Suprapubic skin (tissue), 4 donors: ENCODE measurements at regions not wholly inside any gene's neighbourhood (a gene's known extent, or its start where the extent isn't known, plus 50 kb on each side); places are given as distances from the start of the nearest gene placed in this dataset.

Experiments used
- DNase-seq, 2 donors: peaks; one replicate each; pipeline ENCODE4 v3.0.0-alpha.2; 2019; ENCODE audit warnings: low spot score in 2 of 2
- H3K27ac ChIP-seq: fragments of 200-600 bp; sonication (generic); one replicate; pipeline ENCODE4 v1.5.1; 2019
- H3K27me3 ChIP-seq: fragments of 200-600 bp; sonication (generic); one replicate; pipeline ENCODE4 v1.5.1; 2019
- H3K36me3 ChIP-seq: fragments of 200-600 bp; sonication (generic); one replicate; pipeline ENCODE4 v1.5.1; 2019
- H3K4me1 ChIP-seq: fragments of 200-600 bp; sonication (generic); one replicate; pipeline ENCODE4 v1.5.1; 2019
- H3K4me3 ChIP-seq: fragments of 200-600 bp; sonication (generic); one replicate; pipeline ENCODE4 v1.5.1; 2019; ENCODE audit warnings: mild to moderate bottlenecking
- H3K9me3 ChIP-seq: fragments of 200-600 bp; sonication (generic); one replicate; pipeline ENCODE4 v1.5.1; 2019
- CTCF ChIP-seq, 2 donors: fragments of 200-600 bp in 1 of 2; fragments of 450-650 bp in 1 of 2; sonication (generic) in 1 of 2; IDR thresholded peaks; one replicate each; pipeline ENCODE4 v1.5.1; 2016 to 2019; ENCODE audit warnings: antibody characterized with exemption in 2 of 2, mild to moderate bottlenecking in 1 of 2, moderate library complexity in 1 of 2
- EP300 ChIP-seq: sonication (generic); formaldehyde crosslinking; IDR thresholded peaks from one replicate; pipeline ENCODE4 v1.6.1; 2017; ENCODE audit warnings: antibody characterized with exemption
- POLR2A ChIP-seq, 2 donors: fragments of 450-650 bp; IDR thresholded peaks; one replicate each; pipeline ENCODE4 v1.6.1; 2017; ENCODE audit warnings: antibody characterized with exemption in 2 of 2, mild to moderate bottlenecking in 2 of 2, moderate library complexity in 2 of 2
- POLR2AphosphoS5 ChIP-seq, 3 donors: sonication (generic); formaldehyde crosslinking; IDR thresholded peaks; one replicate each; pipeline ENCODE4 v1.6.1; 2017; ENCODE audit warnings: antibody characterized with exemption in 3 of 3
- WGBS: methylation state at CpG from one replicate; pipeline ENCODE4 v1.1.5; 2018; 5-methylcytosine and 5-hydroxymethylcytosine counted together

GRCh38 chr11:15635521-15635920, 520.8 kb downstream of the INSC start:
- 93% methylated on average over 2 of the region's 2 CpGs for WGBS
- H3K4me3 ChIP-seq: no peak overlapping the region
- H3K27me3 ChIP-seq: no peaks in the 10 kb centered on the region
- no peak for DNase-seq
- no peak overlapping the region for H3K27ac ChIP-seq
- no peaks in the 10 kb centered on the region for H3K4me1 ChIP-seq
- H3K36me3 ChIP-seq: no peaks in the 10 kb centered on the region
- no peaks in the 10 kb centered on the region for H3K9me3 ChIP-seq
- no peak for TF ChIP-seq EP300
- TF ChIP-seq POLR2A (IDR thresholded peaks at IDR 0.05): no peak
- no peak for TF ChIP-seq CTCF (IDR thresholded peaks at IDR 0.05)
- no peak for TF ChIP-seq POLR2AphosphoS5 (IDR thresholded peaks at IDR 0.05)

- 72% methylated on average over 3 of the region's 3 CpGs for WGBS
- TF ChIP-seq EP300 (no peak), CTCF (IDR thresholded peaks at IDR 0.05) (no peak), POLR2A (IDR thresholded peaks at IDR 0.05) (no peak), POLR2AphosphoS5 (IDR thresholded peaks at IDR 0.05) (no peak)
- no peak for DNase-seq
- Histone ChIP-seq H3K27me3 (no peaks in the 10 kb centered on the region), H3K4me3 (no peak overlapping the region), H3K4me1 (no peaks in the 10 kb centered on the region), H3K9me3 (no peaks in the 10 kb centered on the region), H3K36me3 (no peaks in the 10 kb centered on the region), H3K27ac (no peak overlapping the region)
Measured at GRCh38 chr11:15636521-15637089, 521.9 kb downstream of the INSC start.

- no peak for DNase-seq
- no peaks in the 10 kb centered on the region for H3K4me1 ChIP-seq
- no peak overlapping the region for H3K27ac ChIP-seq
- no peaks in the 10 kb centered on the region for H3K36me3 ChIP-seq
- H3K9me3 ChIP-seq: no peaks in the 10 kb centered on the region
- WGBS: 64% methylated on average over 1 of the region's 1 CpG
- no peak overlapping the region for H3K4me3 ChIP-seq
- no peaks in the 10 kb centered on the region for H3K27me3 ChIP-seq
- TF ChIP-seq POLR2A (IDR thresholded peaks at IDR 0.05): no peak
- TF ChIP-seq CTCF (IDR thresholded peaks at IDR 0.05): no peak
- no peak for TF ChIP-seq EP300
- TF ChIP-seq POLR2AphosphoS5 (IDR thresholded peaks at IDR 0.05): no peak
Measured at GRCh38 chr11:15638386-15638787, 523.7 kb downstream of the INSC start.

- Histone ChIP-seq H3K36me3 (no peaks in the 10 kb centered on the region), H3K27ac (no peak overlapping the region), H3K27me3 (no peaks in the 10 kb centered on the region), H3K4me1 (no peaks in the 10 kb centered on the region), H3K9me3 (no peaks in the 10 kb centered on the region), H3K4me3 (no peak overlapping the region)
- WGBS: 79% methylated on average over 9 of the region's 9 CpGs
- no peak for DNase-seq
- TF ChIP-seq EP300 (no peak), POLR2A (IDR thresholded peaks at IDR 0.05) (no peak), CTCF (IDR thresholded peaks at IDR 0.05) (no peak), POLR2AphosphoS5 (IDR thresholded peaks at IDR 0.05) (no peak)
Measured at GRCh38 chr11:15640318-15640717, 525.6 kb downstream of the INSC start.

- 52% methylated on average over 9 of the region's 9 CpGs for WGBS
- TF ChIP-seq POLR2AphosphoS5 (IDR thresholded peaks at IDR 0.05): no peak
- no peak for TF ChIP-seq CTCF (IDR thresholded peaks at IDR 0.05)
- no peak for TF ChIP-seq POLR2A (IDR thresholded peaks at IDR 0.05)
- no peak for TF ChIP-seq EP300
Measured at GRCh38 chr11:15641271-15642045, 526.7 kb downstream of the INSC start.

More at GRCh38 chr11:15641271-15642045, 526.7 kb downstream of the INSC start:
- DNase-seq: no peak
- Histone ChIP-seq H3K36me3 (no peaks in the 10 kb centered on the region), H3K4me3 (no peak overlapping the region), H3K4me1 (no peaks in the 10 kb centered on the region), H3K9me3 (no peaks in the 10 kb centered on the region), H3K27me3 (no peaks in the 10 kb centered on the region), H3K27ac (no peak overlapping the region)
